GM23338 (cell line): ENCODE measurements at regions not wholly inside any gene's neighbourhood (a gene's known extent, or its start where the extent isn't known, plus 50 kb on each side); places are given as distances from the start of the nearest gene placed in this dataset.

Source experiments
- ATAC-seq: fragments of 200-7000 bp; cut with Tn5 transposase; 3 replicates; pipeline ENCODE4 v1.9.1; 2020
- DNase-seq: peaks from one replicate; pipeline ENCODE4 v3.0.0-alpha.2; 2015; ENCODE audit warnings: low spot score
- H2AFZ ChIP-seq: fragments of 200-600 bp; sonication (generic); 2 replicates; pipeline ENCODE4 v1.8.0; 2016; ENCODE audit warnings: antibody characterized with exemption, mild to moderate bottlenecking, moderate library complexity
- H3F3A ChIP-seq: fragments of 200-600 bp; sonication (generic); replicated peaks from 2 replicates; pipeline ENCODE4 v1.8.0; 2017; ENCODE audit warnings: antibody characterized with exemption, mixed run types, low read depth
- H3K27ac ChIP-seq: fragments of 200-600 bp; sonication (generic); 2 replicates; pipeline ENCODE4 v1.6.1; 2016; ENCODE audit warnings: low read depth
- H3K27me3 ChIP-seq: fragments of 200-600 bp; sonication (generic); 2 replicates; pipeline ENCODE4 v1.8.0; 2016; ENCODE audit warnings: mild to moderate bottlenecking, mixed run types, moderate library complexity; ENCODE audit not compliant: insufficient read depth
- H3K36me3 ChIP-seq: fragments of 200-600 bp; sonication (generic); 2 replicates; pipeline ENCODE4 v1.8.0; 2016; ENCODE audit warnings: mild to moderate bottlenecking; ENCODE audit not compliant: insufficient read depth
- H3K4me1 ChIP-seq: fragments of 200-600 bp; sonication (generic); 2 replicates; pipeline ENCODE4 v1.8.0; 2016; ENCODE audit warnings: mild to moderate bottlenecking, moderate library complexity; ENCODE audit not compliant: insufficient read depth
- H3K4me2 ChIP-seq: fragments of 200-600 bp; sonication (generic); 2 replicates; pipeline ENCODE4 v1.7.1; 2017; ENCODE audit warnings: mixed run types
- H3K4me3 ChIP-seq: fragments of 200-600 bp; sonication (generic); 2 replicates; pipeline ENCODE4 v1.6.1; 2016; ENCODE audit warnings: mixed run types
- H3K79me2 ChIP-seq: fragments of 200-600 bp; sonication (generic); replicated peaks from 2 replicates; pipeline ENCODE4 v1.8.0; 2017; ENCODE audit warnings: mild to moderate bottlenecking; ENCODE audit not compliant: insufficient read depth
- H3K9me2 ChIP-seq: fragments of 200-600 bp; sonication (generic); 2 replicates; pipeline ENCODE4 v1.8.0; 2017; ENCODE audit not compliant: insufficient read depth
- H4K20me1 ChIP-seq: fragments of 200-600 bp; sonication (generic); replicated peaks from 2 replicates; pipeline ENCODE4 v1.8.0; 2017; ENCODE audit warnings: mild to moderate bottlenecking; ENCODE audit not compliant: insufficient read depth
- H3K27ac Mint-ChIP-seq: 2 replicates; pipeline ENCODE4 v1.8.0; 2020; ENCODE audit warnings: inconsistent platforms, mild to moderate bottlenecking, moderate library complexity, mixed read lengths
- H3K27me3 Mint-ChIP-seq: 3 replicates; pipeline ENCODE4 v1.8.0; 2022; ENCODE audit warnings: low read depth, mild to moderate bottlenecking, moderate library complexity, mixed read lengths, inconsistent platforms; ENCODE audit not compliant: insufficient read depth, poor library complexity
- H3K36me3 Mint-ChIP-seq: 3 replicates; pipeline ENCODE4 v1.8.0; 2021; ENCODE audit warnings: low read depth, mild to moderate bottlenecking, inconsistent platforms, moderate library complexity, mixed read lengths
- H3K4me1 Mint-ChIP-seq: 3 replicates; pipeline ENCODE4 v1.8.0; 2020; ENCODE audit warnings: mild to moderate bottlenecking, inconsistent platforms, mixed read lengths
- H3K4me3 Mint-ChIP-seq: 3 replicates; pipeline ENCODE4 v1.8.0; 2021; ENCODE audit warnings: moderate library complexity, mild to moderate bottlenecking, inconsistent platforms, mixed read lengths
- H3K9me3 Mint-ChIP-seq: 3 replicates; pipeline ENCODE4 v1.8.0; 2020; ENCODE audit warnings: moderate library complexity, mild to moderate bottlenecking, inconsistent platforms, mixed read lengths
- CREB1 ChIP-seq: fragments of 250-450 bp; sonication (Bioruptor Pico); IDR thresholded peaks from 2 replicates; pipeline ENCODE4 v1.5.0; 2020; ENCODE audit warnings: low read depth, mild to moderate bottlenecking, moderate library complexity
- ETS1 ChIP-seq: IDR thresholded peaks from 2 replicates; pipeline ENCODE4 v1.6.1; 2016; ENCODE audit warnings: antibody characterized with exemption
- EZH2 ChIP-seq: fragments of 200-600 bp; sonication (generic); IDR thresholded peaks from one replicate; pipeline ENCODE4 v1.8.0; 2017; ENCODE audit warnings: antibody characterized with exemption, mild to moderate bottlenecking, low read depth; ENCODE audit not compliant: unreplicated experiment
- EZH2phosphoT487 ChIP-seq: fragments of 200-600 bp; sonication (generic); IDR thresholded peaks from one replicate; pipeline ENCODE4 v1.8.1; 2018; ENCODE audit warnings: antibody characterized with exemption; ENCODE audit not compliant: unreplicated experiment
- JUNB ChIP-seq: IDR thresholded peaks from one replicate; pipeline ENCODE4 v1.6.1; 2016; ENCODE audit warnings: antibody characterized with exemption; ENCODE audit not compliant: unreplicated experiment
- NANOG ChIP-seq: IDR thresholded peaks from 2 replicates; pipeline ENCODE4 v1.6.1; 2016; ENCODE audit warnings: antibody characterized with exemption, borderline replicate concordance
- POLR2AphosphoS5 ChIP-seq: IDR thresholded peaks from 2 replicates; pipeline ENCODE4 v1.6.1; 2016; ENCODE audit warnings: antibody characterized with exemption, low read depth
- REST ChIP-seq: IDR thresholded peaks from one replicate; pipeline ENCODE4 v1.6.1; 2018; ENCODE audit warnings: antibody characterized with exemption; ENCODE audit not compliant: unreplicated experiment
- ZNF331 ChIP-seq: fragments of 250-450 bp; sonication (Bioruptor Pico); IDR thresholded peaks from 2 replicates; pipeline ENCODE4 v1.5.0; 2020; ENCODE audit warnings: low read depth, mild to moderate bottlenecking, moderate library complexity
- ZNF462 ChIP-seq: fragments of 250-450 bp; sonication (Bioruptor Pico); IDR thresholded peaks from 2 replicates; pipeline ENCODE4 v1.5.0; 2020; ENCODE audit warnings: mild to moderate bottlenecking, moderate library complexity

GRCh38 chr10:78415111-78415510 lies 381.4 kb downstream of the RPS24 start:
- no peak overlapping the region for H3K4me2 ChIP-seq
- H3K27me3 Mint-ChIP-seq, result peaks cover 16% of the 10 kb centered on the region
- no peaks in the 10 kb centered on the region for H3K27me3 ChIP-seq
- H2AFZ ChIP-seq, result no peak overlapping the region
- no peaks in the 10 kb centered on the region for H4K20me1 ChIP-seq
- peaks cover 30% of the 10 kb centered on the region for H3K4me1 Mint-ChIP-seq
- H3K9me3 Mint-ChIP-seq, result no peaks in the 10 kb centered on the region
- ATAC-seq, result no peak
- peaks cover 3% of the 10 kb centered on the region for H3K4me1 ChIP-seq
- no peak for DNase-seq
- no peaks in the 10 kb centered on the region for H3K36me3 Mint-ChIP-seq
- peaks cover 17% of the 10 kb centered on the region for H3K9me2 ChIP-seq
- H3F3A ChIP-seq, result no peaks in the 10 kb centered on the region
- H3K36me3 ChIP-seq, result no peaks in the 10 kb centered on the region
- no peak overlapping the region for H3K4me3 Mint-ChIP-seq
- no peak overlapping the region for H3K27ac Mint-ChIP-seq
- H3K27ac ChIP-seq, result no peak overlapping the region
- H3K79me2 ChIP-seq, result no peaks in the 10 kb centered on the region
- no peak overlapping the region for H3K4me3 ChIP-seq
- no peak for TF ChIP-seq ZNF331 (CRISPR knock-in tag)

GRCh38 chr10:78416031-78417011 lies 382.7 kb downstream of the RPS24 start:
- Histone ChIP-seq H4K20me1 (no peaks in the 10 kb centered on the region), H3K27me3 (no peaks in the 10 kb centered on the region), H3K4me1 (peaks cover 9% of the 10 kb centered on the region), H3F3A (no peaks in the 10 kb centered on the region), H3K4me3 (no peak overlapping the region), H3K79me2 (no peaks in the 10 kb centered on the region), H3K27ac (no peak overlapping the region), H3K4me2 (no peak overlapping the region), H3K36me3 (no peaks in the 10 kb centered on the region), H2AFZ (no peak overlapping the region), H3K9me2 (peaks cover 22% of the 10 kb centered on the region)
- H3K27ac Mint-ChIP-seq, result no peak overlapping the region
- ATAC-seq, result no peak
- H3K9me3 Mint-ChIP-seq, result no peaks in the 10 kb centered on the region
- H3K4me1 Mint-ChIP-seq, result peaks cover 41% of the 10 kb centered on the region
- H3K36me3 Mint-ChIP-seq, result no peaks in the 10 kb centered on the region
- H3K4me3 Mint-ChIP-seq, result no peak overlapping the region
- no peak for DNase-seq
- peaks cover 18% of the 10 kb centered on the region for H3K27me3 Mint-ChIP-seq
- TF ChIP-seq ETS1 (no peak), EZH2phosphoT487 (no peak), CREB1 (no peak), EZH2 (no peak), ZNF331 (CRISPR knock-in tag) (no peak), JUNB (no peak), POLR2AphosphoS5 (no peak), REST (no peak), ZNF462 (CRISPR knock-in tag) (no peak), NANOG (no peak)
